GM19455 (cell line): ENCODE measurements at regions not wholly inside any gene's neighbourhood (a gene's known extent, or its start where the extent isn't known, plus 50 kb on each side); places are given as distances from the start of the nearest gene placed in this dataset.

Experiments
- ATAC-seq: cut with Tn5 transposase; IDR thresholded peaks from one replicate; pipeline ENCODE4 v1.9.1; 2021; ENCODE audit not compliant: unreplicated experiment

GRCh38 chr18:25815659-25816058 is 274.8 kb downstream of the SS18 start:
- ATAC-seq, result no peak

GRCh38 chr18:25814841-25815458 is 275.5 kb downstream of the SS18 start:
- peak; percentile 86 for ATAC-seq

DNA sequence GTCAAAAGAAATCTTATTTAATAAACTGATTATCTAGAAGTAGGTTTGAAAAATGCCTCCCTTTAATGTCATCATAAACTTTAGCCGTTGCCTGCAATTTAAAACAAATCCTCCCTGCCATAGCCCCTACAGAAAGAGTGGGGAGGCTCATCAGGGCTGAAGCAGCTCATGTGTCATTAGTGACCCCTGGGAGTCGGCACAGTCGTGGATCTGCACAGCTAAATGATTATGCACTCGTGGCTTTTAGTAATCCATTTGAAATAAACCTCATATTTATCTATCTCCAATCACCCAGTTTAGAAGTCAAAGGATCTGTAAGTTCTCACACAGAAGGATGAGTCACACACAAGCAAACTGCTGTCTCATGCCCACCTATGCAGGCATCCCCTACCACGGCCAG is 277.3 kb downstream of the SS18 start:
- ATAC-seq, result no peak

DNA sequence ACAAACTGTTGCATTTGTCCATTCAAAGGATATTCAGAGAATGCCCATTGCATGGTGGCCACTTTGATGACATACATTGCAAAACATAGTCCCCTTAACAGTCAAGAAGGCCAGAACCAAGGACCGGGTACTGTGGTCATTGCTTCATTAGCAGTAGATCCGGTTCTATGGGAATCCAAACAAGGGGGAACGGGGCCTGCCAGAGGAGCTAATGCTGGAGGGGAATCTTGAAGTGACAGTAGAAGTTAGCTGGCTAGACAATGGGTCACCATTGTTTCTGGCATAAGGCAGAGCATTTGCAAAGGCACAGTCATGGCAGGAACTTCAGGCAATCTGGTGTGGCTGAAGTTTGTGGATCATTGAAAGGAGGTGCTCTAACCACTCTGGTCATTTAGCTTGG is 279.7 kb downstream of the SS18 start:
- no peak for ATAC-seq

DNA sequence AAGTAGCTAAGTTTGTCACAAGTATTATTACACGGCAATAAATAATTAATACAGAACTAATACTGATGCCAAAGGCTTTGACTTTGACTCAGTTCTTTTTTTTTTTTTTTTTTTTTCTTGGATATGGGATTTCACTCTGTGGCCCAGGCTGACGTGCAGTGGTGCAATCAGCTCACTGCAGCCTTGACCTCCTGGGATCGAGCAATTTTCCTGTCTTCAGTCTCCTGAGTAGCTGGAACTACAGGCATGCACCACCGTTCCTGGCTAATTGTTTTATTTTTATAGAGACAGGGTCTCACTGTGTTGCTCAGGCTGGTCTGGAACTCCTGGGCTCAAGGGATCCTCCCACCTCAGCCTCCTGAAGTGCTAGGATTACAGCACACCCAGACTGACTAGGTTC is 284.5 kb downstream of the SS18 start:
- ATAC-seq, result no peak

GRCh38 chr18:25805323-25805722 is 285.1 kb downstream of the SS18 start:
- no peak for ATAC-seq

- ATAC-seq, result no peak
These were observed 291.2 kb downstream of the SS18 start for GRCh38 chr18:25799231-25799630.

GRCh38 chr18:25798046-25798445 is 292.4 kb downstream of the SS18 start:
- no peak for ATAC-seq

- ATAC-seq, result no peak
These were observed 295.2 kb downstream of the SS18 start for GRCh38 chr18:25795213-25795612.

- no peak for ATAC-seq
These were observed 303.1 kb downstream of the SS18 start for GRCh38 chr18:25787276-25787675.

DNA sequence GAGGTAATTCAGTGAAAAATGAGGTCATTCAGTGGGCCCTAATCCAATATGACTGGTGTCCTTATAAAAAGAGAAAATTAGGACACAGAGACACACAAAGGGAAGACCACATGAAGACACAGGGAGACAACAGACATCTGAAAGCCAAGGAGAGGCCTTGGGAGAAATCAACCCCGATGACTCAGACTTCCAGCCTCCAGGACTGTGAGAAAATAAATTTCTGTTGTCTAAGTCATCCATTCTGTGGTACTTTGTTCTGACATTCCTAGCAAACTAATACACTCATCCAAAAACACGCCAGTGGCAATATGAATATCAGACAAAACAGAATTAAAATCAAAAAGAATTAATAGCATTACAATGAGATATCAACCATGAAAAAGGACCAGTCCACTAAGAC is 303.7 kb downstream of the SS18 start:
- ATAC-seq, result no peak

DNA sequence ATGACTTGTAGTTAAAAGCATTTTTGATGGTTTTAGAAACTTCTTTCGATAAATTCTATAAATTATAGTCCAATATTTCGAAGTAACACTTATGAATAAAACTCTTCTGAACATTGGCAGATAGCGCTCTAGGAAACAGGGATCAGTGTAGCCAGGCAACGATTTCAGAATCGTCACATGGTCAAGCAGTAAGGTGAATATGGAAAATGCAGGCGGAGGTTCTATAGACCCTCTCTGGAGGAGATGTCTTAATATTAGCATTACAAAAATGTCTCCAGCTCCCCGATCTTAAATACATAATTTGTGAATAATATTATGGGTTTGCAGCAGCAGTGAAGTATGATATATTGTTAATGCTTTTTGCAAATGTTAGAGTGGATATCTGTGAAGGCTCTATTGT is 310.3 kb downstream of the SS18 start:
- ATAC-seq, result no peak

DNA sequence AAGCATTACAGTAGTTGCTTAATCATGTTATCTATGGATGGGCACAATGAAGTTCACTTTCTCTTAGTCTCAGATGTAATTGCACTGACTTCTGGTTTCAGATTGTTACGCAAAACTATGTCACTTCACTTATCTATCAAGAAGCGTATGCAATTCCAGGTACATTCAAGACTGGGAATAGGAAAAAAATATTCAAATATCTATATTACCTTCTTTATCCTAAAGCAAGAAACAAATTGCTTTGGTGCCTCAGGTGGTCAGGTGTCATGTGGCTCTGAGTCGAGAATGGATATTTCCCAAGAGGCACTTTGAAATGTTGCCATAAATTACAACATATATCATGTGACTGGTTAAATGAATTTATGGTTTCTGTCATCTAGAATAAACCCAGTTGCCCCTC is 318.6 kb downstream of the SS18 start:
- no peak for ATAC-seq

- ATAC-seq, result no peak
These were observed 325.6 kb downstream of the SS18 start for GRCh38 chr18:25764777-25765176.

DNA sequence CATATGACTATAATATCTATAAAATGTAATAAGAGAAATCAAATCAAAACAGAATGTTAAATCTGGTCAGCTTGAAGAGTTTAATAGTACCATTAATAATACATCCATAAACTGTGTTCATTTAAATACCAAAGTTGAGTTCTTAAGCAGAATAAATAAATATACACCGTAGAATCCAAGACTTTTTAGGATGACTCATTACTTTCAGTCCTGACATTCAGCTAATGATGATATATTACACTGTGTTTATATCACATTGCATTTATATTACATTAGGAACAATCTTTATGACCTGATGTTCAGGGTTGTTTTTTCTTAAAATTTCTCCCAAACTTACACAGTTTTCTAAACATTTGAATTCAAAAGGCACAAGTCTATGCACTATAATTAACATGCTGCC is 331.3 kb downstream of the SS18 start:
- no peak for ATAC-seq

DNA sequence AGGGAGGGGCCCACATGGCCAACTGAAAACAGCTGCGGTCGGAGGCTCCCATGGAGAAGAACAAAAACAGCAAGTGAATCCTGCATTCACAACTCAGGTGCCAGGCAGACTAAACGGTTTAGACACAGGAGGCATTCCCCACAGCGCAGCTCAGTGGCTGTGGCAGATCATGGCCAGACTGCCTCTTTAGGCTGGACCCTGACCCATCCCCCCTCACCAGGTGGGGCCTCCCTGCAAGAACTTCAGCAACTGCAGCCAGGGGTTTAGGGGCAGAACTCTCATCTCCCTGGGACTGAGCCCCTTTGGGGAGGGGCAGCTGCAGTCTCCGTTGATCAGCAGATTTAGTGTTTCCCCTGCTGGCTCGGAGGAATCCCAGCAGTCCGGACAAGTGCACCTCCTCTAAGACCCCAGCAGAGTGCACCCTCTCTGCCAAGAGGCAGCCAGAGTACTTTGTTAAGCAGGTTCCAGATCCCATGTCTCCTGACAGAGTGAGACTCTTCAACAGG is 346.7 kb downstream of the SS18 start:
- no peak for ATAC-seq

DNA sequence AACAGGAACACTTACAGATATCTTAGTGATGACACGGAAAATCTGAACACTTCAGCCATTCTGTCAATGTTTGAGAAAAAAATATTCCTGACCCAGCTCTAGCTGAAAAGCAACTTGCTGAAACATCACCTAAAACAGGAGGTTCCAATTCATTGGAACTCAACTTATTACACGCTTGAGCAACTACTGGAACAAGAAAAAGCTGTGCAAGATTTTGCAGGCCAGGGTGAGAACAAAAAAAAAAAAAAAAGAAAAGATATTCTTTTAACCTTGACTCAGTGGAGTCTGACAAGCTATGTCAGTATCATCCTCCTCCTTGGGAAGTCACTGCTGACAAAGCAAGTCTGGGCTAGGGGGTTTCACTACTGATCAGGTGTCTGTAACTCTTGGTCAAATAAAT is 351.0 kb downstream of the SS18 start:
- no peak for ATAC-seq

DNA sequence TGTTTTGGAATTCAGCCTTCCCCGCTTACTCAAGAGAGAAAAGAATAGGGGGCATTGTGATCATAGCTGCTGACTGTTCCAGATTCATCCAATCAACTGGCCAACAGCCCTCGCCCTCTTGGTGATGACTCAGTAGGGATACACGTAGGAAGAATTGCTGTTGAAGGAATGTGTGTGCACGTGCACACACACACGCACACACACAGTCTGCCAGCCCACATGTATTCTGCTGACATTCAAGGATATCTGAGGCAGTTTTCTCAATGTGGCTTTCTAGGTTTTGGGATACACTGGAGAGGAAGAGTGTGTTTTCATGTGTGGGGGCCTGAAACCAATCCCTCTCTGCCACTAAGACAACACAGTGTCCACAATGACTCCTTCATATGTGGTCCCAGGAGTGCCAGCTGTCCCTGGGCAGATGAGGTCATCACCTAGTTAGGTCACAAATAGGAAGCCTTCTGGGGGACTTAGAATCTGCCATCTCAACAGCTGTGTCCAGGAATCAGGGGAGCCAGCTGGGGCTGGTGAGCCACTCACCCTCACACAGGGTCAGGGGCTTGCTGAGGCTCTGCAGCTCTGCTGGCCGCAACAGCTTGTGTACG is 352.6 kb downstream of the SS18 start:
- ATAC-seq, result no peak

DNA sequence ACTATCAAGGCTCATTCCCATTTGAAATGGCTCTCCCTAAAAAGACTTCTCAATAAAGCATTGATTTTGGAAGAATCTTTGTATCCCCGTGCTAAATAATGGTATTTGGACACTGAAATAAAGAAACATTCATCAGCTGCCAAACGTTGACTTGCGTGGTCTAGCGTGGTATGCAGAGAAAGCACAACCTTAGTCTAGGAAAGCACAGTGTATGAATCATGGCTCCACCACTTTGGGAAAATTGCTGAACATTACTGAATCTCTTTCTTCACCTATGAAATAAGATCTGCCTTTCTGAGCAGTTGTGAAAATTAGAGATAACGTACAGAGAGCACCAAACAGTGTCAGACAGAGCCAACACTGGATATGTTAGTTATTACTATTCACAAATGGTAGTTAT is 353.9 kb downstream of the SS18 start:
- no peak for ATAC-seq

- no peak for ATAC-seq
These were observed 355.0 kb downstream of the SS18 start for GRCh38 chr18:25735459-25735858.

GRCh38 chr18:25734336-25734735 is 356.1 kb downstream of the SS18 start:
- no peak for ATAC-seq

DNA sequence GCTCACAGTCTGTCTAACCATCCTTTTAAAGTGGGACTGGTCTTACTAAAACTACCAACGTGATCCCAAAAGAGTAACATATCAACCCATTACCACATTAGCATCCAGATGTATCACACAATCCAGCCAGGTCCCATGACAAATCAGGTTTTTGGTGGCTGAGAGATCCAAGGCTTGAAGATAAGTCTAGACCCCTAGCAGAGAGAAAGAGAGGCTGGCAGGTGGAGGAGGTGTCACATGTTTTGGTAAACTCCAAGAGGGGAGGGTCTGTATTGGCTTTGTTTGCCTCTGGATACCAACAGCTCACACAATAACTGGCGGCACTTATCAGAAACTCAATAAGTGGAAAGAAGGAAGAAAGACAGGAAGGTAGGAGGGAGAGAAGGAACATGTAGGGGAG is 357.6 kb downstream of the SS18 start:
- ATAC-seq, result no peak

DNA sequence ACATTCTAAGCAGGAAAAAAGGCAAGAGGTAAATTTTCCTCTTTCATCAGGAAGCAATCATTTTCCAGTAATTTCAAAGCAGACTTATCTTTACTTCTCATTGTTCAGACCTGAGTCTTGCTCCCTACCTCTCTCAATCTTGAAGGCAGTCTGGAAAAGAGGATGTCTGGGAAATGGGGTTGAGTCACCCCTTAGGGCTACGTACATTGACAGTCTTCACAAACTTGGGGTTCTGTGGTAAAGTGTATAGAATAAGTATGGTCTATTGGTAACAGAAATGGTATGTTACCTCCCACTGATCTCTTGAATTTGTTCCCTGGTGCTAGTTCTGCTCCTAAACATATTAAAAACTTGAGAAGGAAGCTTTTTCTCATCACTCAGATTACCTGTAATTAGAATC is 361.3 kb downstream of the SS18 start:
- ATAC-seq, result no peak
